NCI-H1694 (cell line): ENCODE measurements at regions not wholly inside any gene's neighbourhood (a gene's known extent, or its start where the extent isn't known, plus 50 kb on each side); places are given as distances from the start of the nearest gene placed in this dataset.
"Not testable (repeated sequence)": the region's sequence is repeated elsewhere in the genome, so short reads cannot be mapped to it uniquely, and the experiment has no call there.

Experiments
- DNase-seq: peaks from one replicate; lab custom pipeline; 2025; lab: John Stamatoyannopoulos, UW

GRCh38 chr5:104088876-104089778 lies 526.5 kb upstream of the NUDT12 start:
- DNase-seq: no peak

GRCh38 chr5:104084896-104085295 lies 522.3 kb upstream of the NUDT12 start:
- DNase-seq: no peak

- DNase-seq: no peak
Observed at GRCh38 chr5:104082754-104083153, 520.2 kb upstream of the NUDT12 start.

GRCh38 chr5:104081232-104081631 lies 518.6 kb upstream of the NUDT12 start:
- no peak for DNase-seq

- no peak for DNase-seq
Observed at GRCh38 chr5:104080646-104081175, 518.1 kb upstream of the NUDT12 start.

GRCh38 chr5:104079861-104080645 lies 517.5 kb upstream of the NUDT12 start:
- DNase-seq: not testable (repeated sequence)

- DNase-seq: no peak
Observed at GRCh38 chr5:104071887-104072286, 509.3 kb upstream of the NUDT12 start.

- DNase-seq: no peak
Observed at GRCh38 chr5:104062621-104063377, 500.2 kb upstream of the NUDT12 start.

GRCh38 chr5:104061707-104062106 lies 499.1 kb upstream of the NUDT12 start:
- no peak for DNase-seq

- no peak for DNase-seq
Observed at GRCh38 chr5:104053353-104053649, 490.7 kb upstream of the NUDT12 start.

GRCh38 chr5:104052558-104053352 lies 490.2 kb upstream of the NUDT12 start:
- no peak for DNase-seq

GRCh38 chr5:104050436-104050835 lies 487.8 kb upstream of the NUDT12 start:
- no peak for DNase-seq

GRCh38 chr5:104049752-104050151 lies 487.2 kb upstream of the NUDT12 start:
- no peak for DNase-seq

GRCh38 chr5:104048231-104048630 lies 485.6 kb upstream of the NUDT12 start:
- DNase-seq: no peak

- no peak for DNase-seq
Observed at GRCh38 chr5:104045987-104046386, 483.4 kb upstream of the NUDT12 start.

- not testable (repeated sequence) for DNase-seq
Observed at GRCh38 chr5:104039871-104040270, 477.3 kb upstream of the NUDT12 start.

- not testable (repeated sequence) for DNase-seq
Observed at GRCh38 chr5:104037136-104037535, 474.5 kb upstream of the NUDT12 start.

GRCh38 chr5:104033186-104033585 lies 470.6 kb upstream of the NUDT12 start:
- not testable (repeated sequence) for DNase-seq

GRCh38 chr5:104024538-104024937 lies 461.9 kb upstream of the NUDT12 start:
- no peak for DNase-seq

- no peak for DNase-seq
Observed at GRCh38 chr5:104023739-104024138, 461.1 kb upstream of the NUDT12 start.

GRCh38 chr5:104019956-104020355 lies 457.4 kb upstream of the NUDT12 start:
- DNase-seq: no peak
